T-helper 17 cell (primary cell): ENCODE measurements at regions not wholly inside any gene's neighbourhood (a gene's known extent, or its start where the extent isn't known, plus 50 kb on each side); places are given as distances from the start of the nearest gene placed in this dataset.

Source experiments
- ATAC-seq: fragments of 150-1000 bp; cut with Tn5 transposase; 2 replicates; pipeline ENCODE4 v1.10.0; 2021; ENCODE audit warnings: mild to moderate bottlenecking, moderate library complexity
- DNase-seq, 3 donors: peaks; one replicate each; pipeline versions ENCODE4 v3.0.0 to v3.0.0-alpha.2; 2020 to 2021
- H3K9me3 ChIP-seq: one replicate; pipeline ENCODE4 v1.7.0; 2013; ENCODE audit warnings: low read length, mild to moderate bottlenecking; ENCODE audit not compliant: control insufficient read depth, poor library complexity, severe bottlenecking
- H3K27ac Mint-ChIP-seq: one replicate; pipeline ENCODE4 v1.8.0; 2022; ENCODE audit warnings: mild to moderate bottlenecking, moderate library complexity, mixed read lengths
- H3K27me3 Mint-ChIP-seq: one replicate; pipeline ENCODE4 v1.8.0; 2022; ENCODE audit warnings: mixed read lengths
- H3K36me3 Mint-ChIP-seq: one replicate; pipeline ENCODE4 v1.8.0; 2022; ENCODE audit warnings: low read depth, mixed read lengths
- H3K4me1 Mint-ChIP-seq: one replicate; pipeline ENCODE4 v1.8.0; 2022; ENCODE audit warnings: mild to moderate bottlenecking, mixed read lengths
- H3K4me3 Mint-ChIP-seq: one replicate; pipeline ENCODE4 v1.8.0; 2022; ENCODE audit warnings: mild to moderate bottlenecking, moderate library complexity, mixed read lengths

GRCh38 chr15:87582169-87582568 lies 674.4 kb downstream of the NTRK3 start:
- no peaks in the 10 kb centered on the region for H3K4me1 Mint-ChIP-seq
- no peak overlapping the region for H3K27ac Mint-ChIP-seq
- H3K36me3 Mint-ChIP-seq = peaks cover 2% of the 10 kb centered on the region
- H3K4me3 Mint-ChIP-seq = no peak overlapping the region
- peaks cover 6% of the 10 kb centered on the region for H3K27me3 Mint-ChIP-seq
- H3K9me3 ChIP-seq = no peaks in the 10 kb centered on the region
- DNase-seq = no peak
- no peak for ATAC-seq

GRCh38 chr15:87579537-87579936 lies 677.0 kb downstream of the NTRK3 start:
- H3K4me1 Mint-ChIP-seq = no peaks in the 10 kb centered on the region
- no peaks in the 10 kb centered on the region for H3K9me3 ChIP-seq
- H3K4me3 Mint-ChIP-seq = no peak overlapping the region
- no peak overlapping the region for H3K27ac Mint-ChIP-seq
- DNase-seq = no peak
- peaks cover 4% of the 10 kb centered on the region for H3K27me3 Mint-ChIP-seq
- H3K36me3 Mint-ChIP-seq = peaks cover 2% of the 10 kb centered on the region
- no peak for ATAC-seq

DNA sequence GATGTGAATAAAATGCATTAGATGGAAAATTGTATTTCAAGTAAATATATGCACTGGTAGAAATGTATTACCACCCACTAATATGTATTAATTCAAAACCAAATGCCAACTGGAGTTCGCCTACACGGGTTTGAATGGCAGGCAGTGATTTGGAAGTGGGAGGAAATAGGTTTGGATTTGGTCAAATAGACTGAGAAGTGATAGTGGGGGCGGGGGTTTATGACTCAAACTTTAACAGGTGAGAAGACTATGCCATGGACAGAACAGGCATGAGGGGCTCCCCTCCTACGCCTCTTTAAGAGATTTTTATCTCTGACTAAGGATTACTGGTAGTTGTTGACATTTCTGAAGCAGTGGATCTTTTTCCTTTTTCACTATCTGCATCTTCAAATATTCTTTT lies 677.8 kb downstream of the NTRK3 start:
- Mint-ChIP-seq H3K36me3 (peaks cover 2% of the 10 kb centered on the region), H3K27me3 (peaks cover 4% of the 10 kb centered on the region), H3K4me3 (no peak overlapping the region), H3K27ac (no peak overlapping the region), H3K4me1 (no peaks in the 10 kb centered on the region)
- DNase-seq (no peak), ATAC-seq (no peak)
- no peaks in the 10 kb centered on the region for H3K9me3 ChIP-seq

DNA sequence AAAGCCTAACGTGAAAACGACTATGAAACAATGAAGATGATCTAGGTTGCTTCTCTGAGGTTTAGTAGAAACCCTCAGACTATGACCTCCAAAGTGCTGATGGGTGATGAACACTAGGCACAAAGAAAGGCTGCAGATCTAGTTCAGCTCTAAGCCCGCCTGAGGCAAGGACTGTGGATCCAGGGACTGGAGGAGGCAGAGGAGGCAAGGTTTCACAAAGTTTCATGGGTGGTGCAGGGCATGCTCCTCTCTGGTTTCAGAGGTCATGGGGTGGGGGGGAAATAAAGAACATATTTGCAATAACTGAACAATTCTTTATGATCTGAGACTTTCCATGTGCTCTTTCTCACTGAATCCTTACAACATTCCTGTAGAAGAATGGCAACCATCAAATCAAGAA lies 679.2 kb downstream of the NTRK3 start:
- ATAC-seq (no peak), DNase-seq (no peak)
- Mint-ChIP-seq H3K27ac (no peak overlapping the region), H3K27me3 (peaks cover 4% of the 10 kb centered on the region), H3K36me3 (peaks cover 2% of the 10 kb centered on the region), H3K4me1 (no peaks in the 10 kb centered on the region), H3K4me3 (no peak overlapping the region)
- no peaks in the 10 kb centered on the region for H3K9me3 ChIP-seq

DNA sequence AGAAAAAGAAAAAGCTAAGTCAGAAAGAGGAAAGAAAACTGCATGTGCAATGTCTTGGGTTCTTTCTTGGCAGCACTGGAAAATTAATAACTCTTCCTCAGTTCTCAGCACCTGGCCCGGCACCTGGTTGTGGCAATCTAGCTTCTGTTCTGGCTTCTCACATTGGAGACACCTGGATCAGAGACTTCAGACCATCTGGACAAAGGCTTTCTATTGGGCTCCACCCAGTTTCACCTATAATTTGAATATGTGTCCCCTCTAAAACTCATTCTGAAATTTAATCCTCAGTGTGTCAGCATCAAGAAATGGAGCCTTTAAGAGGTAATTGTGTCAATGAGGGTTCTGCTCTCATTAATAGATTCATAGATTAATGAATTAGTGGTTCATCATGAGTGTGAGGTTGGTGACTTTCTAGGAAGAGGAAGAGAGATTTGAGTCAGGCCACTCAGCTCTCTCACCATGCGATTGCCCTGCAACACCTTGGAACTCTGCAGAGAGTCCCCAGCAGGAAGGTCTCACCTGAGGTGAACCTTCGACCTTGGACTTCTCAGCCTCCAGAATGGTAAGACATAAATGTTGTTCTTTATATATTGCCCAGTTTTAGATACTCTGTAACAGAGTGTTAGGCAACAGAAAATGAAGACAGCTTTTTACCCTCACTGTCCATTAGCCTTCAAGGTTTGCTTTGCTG lies 679.9 kb downstream of the NTRK3 start:
- peaks cover 4% of the 10 kb centered on the region for H3K27me3 Mint-ChIP-seq
- no peak overlapping the region for H3K27ac Mint-ChIP-seq
- H3K4me3 Mint-ChIP-seq = no peak overlapping the region
- H3K4me1 Mint-ChIP-seq = no peaks in the 10 kb centered on the region
- peaks cover 2% of the 10 kb centered on the region for H3K36me3 Mint-ChIP-seq
- no peak for ATAC-seq
- no peak for DNase-seq
- no peaks in the 10 kb centered on the region for H3K9me3 ChIP-seq

DNA sequence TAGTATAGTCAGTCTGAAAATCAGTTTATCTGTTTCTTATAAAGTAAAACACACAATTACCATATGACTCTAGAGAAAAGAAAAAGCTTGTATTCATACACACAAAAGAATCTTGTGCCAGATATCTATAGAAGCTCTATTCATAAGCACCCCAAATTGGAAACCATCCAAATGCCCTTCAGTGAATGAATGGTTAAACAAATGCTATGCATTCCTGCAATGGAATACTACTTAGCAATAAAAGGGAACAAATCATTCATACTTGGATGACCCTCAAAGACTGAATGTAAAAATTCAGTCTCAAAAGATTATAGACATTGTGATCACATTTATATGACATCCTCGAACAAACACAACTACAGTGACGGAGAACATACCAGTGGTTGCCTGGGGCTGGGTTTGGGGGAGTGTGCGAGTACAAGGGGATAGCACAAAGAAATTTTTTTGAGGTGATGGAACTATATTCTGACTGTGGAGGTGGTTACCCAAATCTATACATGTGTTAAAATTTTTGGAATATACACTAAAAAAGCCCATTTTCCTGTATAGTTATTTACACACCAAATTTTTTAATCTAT lies 680.6 kb downstream of the NTRK3 start:
- no peak overlapping the region for H3K4me3 Mint-ChIP-seq
- no peak for ATAC-seq
- no peaks in the 10 kb centered on the region for H3K4me1 Mint-ChIP-seq
- no peak for DNase-seq
- peaks cover 4% of the 10 kb centered on the region for H3K27me3 Mint-ChIP-seq
- no peak overlapping the region for H3K27ac Mint-ChIP-seq
- H3K36me3 Mint-ChIP-seq = peaks cover 2% of the 10 kb centered on the region
- no peaks in the 10 kb centered on the region for H3K9me3 ChIP-seq

- H3K27me3 Mint-ChIP-seq = peaks cover 4% of the 10 kb centered on the region
- H3K4me1 Mint-ChIP-seq = no peaks in the 10 kb centered on the region
- no peak for DNase-seq
- H3K27ac Mint-ChIP-seq = no peak overlapping the region
- no peak overlapping the region for H3K4me3 Mint-ChIP-seq
- H3K36me3 Mint-ChIP-seq = peaks cover 2% of the 10 kb centered on the region
- no peaks in the 10 kb centered on the region for H3K9me3 ChIP-seq
- no peak for ATAC-seq
Observed at GRCh38 chr15:87573534-87573933, 683.0 kb downstream of the NTRK3 start.

DNA sequence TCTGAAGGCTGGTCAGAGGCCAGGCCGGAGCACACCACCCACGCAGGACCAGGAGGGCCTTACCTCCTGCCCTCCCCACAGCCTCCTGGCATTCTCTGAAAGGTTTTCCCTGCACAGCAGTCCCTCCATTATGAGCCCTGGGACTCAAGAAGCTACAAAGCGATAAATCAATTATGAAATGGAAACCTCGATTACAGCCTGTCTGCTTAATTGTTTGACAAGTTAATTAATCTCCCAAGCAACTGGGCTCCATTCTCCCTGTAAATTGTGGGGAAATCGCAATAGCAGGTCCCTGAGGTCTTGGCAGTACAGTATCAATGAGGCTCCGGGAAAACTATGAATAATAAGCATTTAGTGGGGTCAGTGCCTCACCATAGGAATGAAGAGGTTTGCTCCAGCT lies 683.5 kb downstream of the NTRK3 start:
- H3K4me3 Mint-ChIP-seq = no peak overlapping the region

GRCh38 chr15:87572381-87572910 lies 684.1 kb downstream of the NTRK3 start:
- ATAC-seq (no peak), DNase-seq (no peak)
- H3K27me3 Mint-ChIP-seq = peaks cover 4% of the 10 kb centered on the region
- no peak overlapping the region for H3K27ac Mint-ChIP-seq
- H3K4me1 Mint-ChIP-seq = no peaks in the 10 kb centered on the region
- no peaks in the 10 kb centered on the region for H3K36me3 Mint-ChIP-seq
- no peaks in the 10 kb centered on the region for H3K9me3 ChIP-seq
- no peak overlapping the region for H3K4me3 Mint-ChIP-seq

More for the DNA sequence above, 683.5 kb downstream of the NTRK3 start:
- H3K4me1 Mint-ChIP-seq = no peaks in the 10 kb centered on the region
- H3K9me3 ChIP-seq = no peaks in the 10 kb centered on the region
- H3K27me3 Mint-ChIP-seq = peaks cover 4% of the 10 kb centered on the region
- ATAC-seq (no peak), DNase-seq (no peak)
- H3K36me3 Mint-ChIP-seq = peaks cover 1% of the 10 kb centered on the region
- H3K27ac Mint-ChIP-seq = no peak overlapping the region

DNA sequence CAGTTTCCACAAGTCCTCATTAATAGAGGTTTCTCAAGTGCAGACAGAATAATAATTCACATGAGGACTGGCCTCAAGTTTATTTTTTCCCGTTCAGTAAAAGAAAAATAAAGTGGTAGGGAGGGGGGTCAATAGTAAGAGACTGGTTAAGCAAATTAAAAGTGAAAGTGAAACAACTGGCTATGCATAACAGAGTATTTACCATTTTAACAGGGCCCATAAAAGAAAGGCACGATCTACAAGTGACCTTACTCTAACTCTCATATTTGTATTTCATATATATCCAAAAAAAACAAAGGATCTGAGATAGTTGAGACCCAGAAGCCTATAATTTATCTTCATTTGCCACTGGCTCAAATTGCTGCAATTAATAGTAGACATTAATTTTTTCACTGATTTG lies 686.3 kb downstream of the NTRK3 start:
- H3K4me1 Mint-ChIP-seq = no peaks in the 10 kb centered on the region
- H3K27me3 Mint-ChIP-seq = no peaks in the 10 kb centered on the region
- no peak for DNase-seq
- H3K27ac Mint-ChIP-seq = no peak overlapping the region
- H3K36me3 Mint-ChIP-seq = no peaks in the 10 kb centered on the region
- no peak for ATAC-seq
- H3K9me3 ChIP-seq = no peaks in the 10 kb centered on the region
- peak overlapping the region; percentile 37 for H3K4me3 Mint-ChIP-seq

- no peak for ATAC-seq
- Mint-ChIP-seq H3K27ac (no peak overlapping the region), H3K4me3 (peak overlapping the region; percentile 37), H3K4me1 (no peaks in the 10 kb centered on the region), H3K36me3 (no peaks in the 10 kb centered on the region), H3K27me3 (no peaks in the 10 kb centered on the region)
- DNase-seq = no peak
- H3K9me3 ChIP-seq = no peaks in the 10 kb centered on the region
Observed at GRCh38 chr15:87569581-87569980, 687.0 kb downstream of the NTRK3 start.

DNA sequence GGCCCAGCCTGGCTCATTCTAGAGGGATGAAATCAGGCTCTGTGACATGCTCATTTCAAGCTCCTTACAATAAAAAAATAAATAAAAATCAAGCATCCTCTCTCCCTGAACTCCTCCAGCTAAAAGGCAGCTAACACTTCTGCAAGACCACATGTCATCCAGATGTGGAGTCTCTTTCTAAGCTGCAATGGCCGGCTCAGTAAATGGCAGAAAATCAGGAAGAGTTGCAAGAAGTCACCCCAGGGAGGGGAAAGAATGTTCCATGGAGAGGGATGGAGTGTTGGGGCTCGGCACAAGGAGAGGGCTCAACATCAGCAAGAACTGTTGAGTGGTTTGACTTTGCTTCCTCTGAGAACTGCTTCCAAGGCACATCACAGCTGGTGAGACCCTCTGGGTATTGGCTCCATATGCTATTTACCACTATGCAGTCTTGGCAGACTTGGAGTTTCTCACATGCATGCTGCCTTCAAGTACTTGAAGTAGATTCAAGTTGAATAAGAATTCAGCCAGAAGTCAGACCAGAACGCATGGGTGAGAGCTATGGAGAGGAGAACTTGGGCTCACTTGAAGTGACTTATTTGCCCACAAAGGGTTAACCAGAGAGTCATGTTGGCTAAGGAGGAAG lies 689.0 kb downstream of the NTRK3 start:
- H3K36me3 Mint-ChIP-seq = no peaks in the 10 kb centered on the region
- no peak overlapping the region for H3K4me3 Mint-ChIP-seq
- no peaks in the 10 kb centered on the region for H3K27me3 Mint-ChIP-seq
- DNase-seq = no peak
- H3K27ac Mint-ChIP-seq = no peak overlapping the region
- H3K4me1 Mint-ChIP-seq = no peaks in the 10 kb centered on the region
- no peak for ATAC-seq
- no peaks in the 10 kb centered on the region for H3K9me3 ChIP-seq

DNA sequence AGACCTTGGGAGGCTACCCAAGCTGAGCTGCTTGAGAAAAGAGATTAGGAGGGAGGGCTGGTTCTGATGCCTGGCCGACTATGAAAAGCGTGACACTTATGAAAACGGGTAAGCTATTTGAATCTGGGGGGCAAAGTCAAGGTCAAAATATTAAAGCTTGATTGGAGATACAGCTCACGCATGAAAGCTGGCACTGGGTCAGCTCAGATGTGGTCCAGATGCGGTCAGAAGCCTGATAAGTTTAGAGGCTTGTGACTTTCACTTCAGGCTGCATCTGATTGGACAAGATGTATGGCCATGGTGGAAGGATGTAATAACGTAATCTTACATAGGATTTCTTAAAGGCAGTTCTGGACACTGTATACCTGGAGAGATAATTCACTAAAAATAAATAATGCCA lies 690.3 kb downstream of the NTRK3 start:
- ATAC-seq (no peak), DNase-seq (no peak)
- no peaks in the 10 kb centered on the region for H3K4me1 Mint-ChIP-seq
- H3K9me3 ChIP-seq = no peaks in the 10 kb centered on the region
- no peak overlapping the region for H3K27ac Mint-ChIP-seq
- H3K27me3 Mint-ChIP-seq = no peaks in the 10 kb centered on the region
- no peak overlapping the region for H3K4me3 Mint-ChIP-seq
- no peaks in the 10 kb centered on the region for H3K36me3 Mint-ChIP-seq

- ATAC-seq = no peak
- H3K27me3 Mint-ChIP-seq = no peaks in the 10 kb centered on the region
- no peak overlapping the region for H3K27ac Mint-ChIP-seq
- no peaks in the 10 kb centered on the region for H3K36me3 Mint-ChIP-seq
- no peaks in the 10 kb centered on the region for H3K9me3 ChIP-seq
- H3K4me3 Mint-ChIP-seq = no peak overlapping the region
- no peaks in the 10 kb centered on the region for H3K4me1 Mint-ChIP-seq
- no peak for DNase-seq
Observed at GRCh38 chr15:87564681-87565080, 691.9 kb downstream of the NTRK3 start.
